H1 (cell line): ENCODE measurements at regions not wholly inside any gene's neighbourhood (a gene's known extent, or its start where the extent isn't known, plus 50 kb on each side); places are given as distances from the start of the nearest gene placed in this dataset.

ENCODE experiments used
- CTCF ChIA-PET: fragments of 300-600 bp; sonication (Branson Sonifier 250); formaldehyde crosslinking; loops from one replicate; lab custom pipeline; 2021; ENCODE audit not compliant: partially characterized antibody; lab: Charles Lee
- POLR2A ChIA-PET: fragments of 300-600 bp; sonication (Branson Sonifier 250); formaldehyde crosslinking; loops from one replicate; lab custom pipeline; 2021; ENCODE audit warnings: inconsistent platforms; ENCODE audit not compliant: partially characterized antibody; lab: Charles Lee
- DNase-seq, 2 experiments: peaks; one replicate each; pipeline versions ENCODE4 v3.0.0 to v3.0.0-alpha.2; 2010 to 2022; ENCODE audit warnings: low spot score in 2 of 2, low read depth in 1 of 2, mixed read lengths in 1 of 2
- FAIRE-seq: peaks from 2 replicates; lab custom pipeline; 2011; peaks lifted over from hg19 to GRCh38; lab: Jason Lieb, UNC
- H2AFZ ChIP-seq: 2 replicates; pipeline ENCODE4 v1.8.1; 2012; ENCODE audit warnings: low read length, inconsistent platforms
- H2AK5ac ChIP-seq: 2 replicates; pipeline ENCODE4 v1.6.1; 2013; ENCODE audit warnings: low read depth, low read length
- H2BK120ac ChIP-seq: replicated peaks from 2 replicates; pipeline ENCODE3; 2013; ENCODE audit warnings: low read depth, low read length, inconsistent platforms
- H2BK12ac ChIP-seq: 2 replicates; pipeline ENCODE4 v1.6.1; 2013; ENCODE audit warnings: low read depth, low read length
- H2BK15ac ChIP-seq: 2 replicates; pipeline ENCODE4 v1.6.1; 2013; ENCODE audit warnings: low read length
- H2BK20ac ChIP-seq: 2 replicates; pipeline ENCODE4 v1.6.1; 2013; ENCODE audit warnings: low read length
- H2BK5ac ChIP-seq: 2 replicates; pipeline ENCODE4 v1.6.1; 2013; ENCODE audit warnings: low read depth, low read length
- H3K14ac ChIP-seq: 2 replicates; pipeline ENCODE4 v1.6.1; 2013; ENCODE audit warnings: inconsistent platforms; ENCODE audit not compliant: insufficient read length
- H3K18ac ChIP-seq: 2 replicates; pipeline ENCODE4 v1.6.1; 2013; ENCODE audit warnings: low read length; ENCODE audit errors: extremely low read depth
- H3K23ac ChIP-seq: 2 replicates; pipeline ENCODE4 v1.6.1; 2013; ENCODE audit warnings: inconsistent platforms; ENCODE audit not compliant: insufficient read length
- H3K23me2 ChIP-seq: 2 replicates; pipeline ENCODE4 v1.6.1; 2013; ENCODE audit warnings: low read depth, low read length
- H3K27ac ChIP-seq: 2 replicates; pipeline ENCODE4 v1.6.1; 2011; ENCODE audit warnings: low read depth, low read length, inconsistent platforms
- H3K27me3 ChIP-seq, 4 experiments: replicated peaks in 1 of 4; 1 replicate in 1 of 4; 2 replicates in 3 of 4; pipeline versions ENCODE4 v1.6.1 to v1.8.1; 2011 to 2013; ENCODE audit warnings: low read length in 3 of 4, mild to moderate bottlenecking in 3 of 4, inconsistent platforms in 2 of 4, mixed read lengths in 2 of 4, moderate library complexity in 1 of 4; ENCODE audit not compliant: control insufficient read depth in 3 of 4, insufficient read depth in 3 of 4; ENCODE audit errors: extremely low read depth in 1 of 4
- H3K36me3 ChIP-seq, 4 experiments: 2 replicates each; pipeline versions ENCODE4 v1.6.1 to v1.8.1; 2011 to 2013; ENCODE audit warnings: mild to moderate bottlenecking in 4 of 4, low read length in 3 of 4, moderate library complexity in 2 of 4, control low read depth in 1 of 4, inconsistent platforms in 1 of 4; ENCODE audit not compliant: insufficient read depth in 4 of 4, control insufficient read depth in 2 of 4
- H3K4ac ChIP-seq: replicated peaks from 2 replicates; pipeline ENCODE3; 2013; ENCODE audit warnings: low read length, low read depth, mixed read lengths, inconsistent platforms; ENCODE audit not compliant: insufficient read length
- H3K4me1 ChIP-seq, 4 experiments: replicated peaks in 1 of 4; 1 replicate in 1 of 4; 2 replicates in 3 of 4; pipeline versions ENCODE4 v1.6.1 to v1.8.1; 2011 to 2013; ENCODE audit warnings: low read length in 3 of 4, inconsistent platforms in 2 of 4, mixed read lengths in 1 of 4; ENCODE audit not compliant: insufficient read depth in 4 of 4, control insufficient read depth in 3 of 4
- H3K4me2 ChIP-seq, 2 experiments: 2 replicates each; pipeline versions ENCODE4 v1.6.1 to v1.8.1; 2011 to 2013; ENCODE audit warnings: low read depth in 2 of 2, low read length in 2 of 2, control low read depth in 1 of 2, inconsistent platforms in 1 of 2, mild to moderate bottlenecking in 1 of 2; ENCODE audit not compliant: insufficient read depth in 1 of 2
- H3K4me3 ChIP-seq, 4 experiments: fragments of 200-600, 300-600 bp in 1 of 4; sonication (generic), shearing (Covaris generic), sonication (Bioruptor Twin) in 1 of 4; 2 replicates each; pipeline versions ENCODE4 v1.5.1 to v1.8.1; 2011 to 2016; ENCODE audit warnings: low read length in 4 of 4, low read depth in 3 of 4, control low read depth in 2 of 4, inconsistent platforms in 2 of 4, mild to moderate bottlenecking in 2 of 4, mixed read lengths in 1 of 4, moderate library complexity in 1 of 4; ENCODE audit not compliant: insufficient read depth in 2 of 4; ENCODE audit errors: extremely low read depth in 1 of 4
- H3K56ac ChIP-seq: replicated peaks from 2 replicates; pipeline ENCODE3; 2013; ENCODE audit warnings: low read depth, mild to moderate bottlenecking, mixed read lengths, low read length, inconsistent platforms; ENCODE audit not compliant: insufficient read length
- H3K79me1 ChIP-seq: 2 replicates; pipeline ENCODE4 v1.6.1; 2013; ENCODE audit warnings: low read depth, low read length, control low read depth
- H3K79me2 ChIP-seq, 2 experiments: 2 replicates each; pipeline versions ENCODE4 v1.6.1 to v1.8.1; 2012 to 2013; ENCODE audit warnings: low read length in 2 of 2, mild to moderate bottlenecking in 2 of 2, inconsistent platforms in 1 of 2; ENCODE audit not compliant: insufficient read depth in 2 of 2, control insufficient read depth in 1 of 2
- H3K9ac ChIP-seq, 4 experiments: replicated peaks in 1 of 4; 1 replicate in 1 of 4; 2 replicates in 3 of 4; pipeline versions ENCODE4 v1.6.1 to v1.8.1; 2011 to 2013; ENCODE audit warnings: low read depth in 3 of 4, low read length in 3 of 4, control low read depth in 2 of 4, mild to moderate bottlenecking in 2 of 4, moderate library complexity in 2 of 4, inconsistent platforms in 1 of 4; ENCODE audit errors: extremely low read depth in 1 of 4
- H3K9me3 ChIP-seq, 2 experiments: 2 replicates each; pipeline versions ENCODE4 v1.6.1 to v1.8.1; 2012 to 2013; ENCODE audit warnings: mild to moderate bottlenecking in 2 of 2, moderate library complexity in 2 of 2, control low read depth in 1 of 2, inconsistent platforms in 1 of 2, low read depth in 1 of 2, low read length in 1 of 2, mixed read lengths in 1 of 2; ENCODE audit not compliant: insufficient read depth in 2 of 2
- H4K20me1 ChIP-seq, 2 experiments: replicated peaks in 1 of 2; 2 replicates each; pipeline versions ENCODE3 to v1.8.1; 2011 to 2013; ENCODE audit warnings: inconsistent platforms in 2 of 2, low read length in 2 of 2, mild to moderate bottlenecking in 1 of 2; ENCODE audit not compliant: insufficient read depth in 2 of 2, control insufficient read depth in 1 of 2
- H4K5ac ChIP-seq: 2 replicates; pipeline ENCODE4 v1.6.1; 2013; ENCODE audit warnings: low read length, low read depth, mixed read lengths, inconsistent platforms; ENCODE audit not compliant: insufficient read length
- H4K8ac ChIP-seq: 2 replicates; pipeline ENCODE4 v1.8.0; 2013; ENCODE audit warnings: mild to moderate bottlenecking, moderate library complexity, low read length, inconsistent platforms; ENCODE audit not compliant: insufficient read depth; ENCODE audit errors: extremely low read depth
- H4K91ac ChIP-seq: replicated peaks from 2 replicates; pipeline ENCODE3; 2013; ENCODE audit warnings: low read length, mixed read lengths, inconsistent platforms; ENCODE audit not compliant: insufficient read length
- BRCA1 ChIP-seq: IDR thresholded peaks from 2 replicates; pipeline ENCODE4 v1.6.1; 2012; ENCODE audit warnings: low read depth, low read length, improper control_type of control experiment
- CREB1 ChIP-seq: IDR thresholded peaks from 2 replicates; pipeline ENCODE4 v1.6.1; 2012; ENCODE audit warnings: inconsistent platforms
- HDAC2 ChIP-seq, 2 experiments: fragments of 300-600 bp in 1 of 2; sonication (generic) in 1 of 2; IDR thresholded peaks; 2 replicates each; pipeline ENCODE4 v1.6.1; 2011 to 2012; ENCODE audit warnings: low read depth in 2 of 2, low read length in 2 of 2, mild to moderate bottlenecking in 2 of 2, moderate library complexity in 2 of 2, borderline replicate concordance in 1 of 2, inconsistent platforms in 1 of 2
- MAX ChIP-seq: IDR thresholded peaks from 2 replicates; pipeline ENCODE4 v1.6.1; 2012; ENCODE audit warnings: inconsistent platforms
- SIX5 ChIP-seq: IDR thresholded peaks from 2 replicates; pipeline ENCODE4 v1.6.1; 2011; ENCODE audit warnings: mild to moderate bottlenecking, low read depth, low read length
- WGBS, 2 experiments: shearing (Covaris generic) in 1 of 2; methylation state at CpG; one replicate each; pipeline versions ENCODE4 v1.1.6 to v1.1.7; 2013 to 2015; ENCODE audit warnings: low lambda C conversion rate in 2 of 2, mixed read lengths in 2 of 2, inconsistent platforms in 1 of 2, low coverage in 1 of 2, missing lambda C conversion rate in 1 of 2; ENCODE audit not compliant: insufficient replicate concordance in 2 of 2, insufficient coverage in 1 of 2, insufficient read length in 1 of 2; ENCODE audit errors: extremely low coverage in 1 of 2, missing lambda C conversion rate in 1 of 2; 5-methylcytosine and 5-hydroxymethylcytosine counted together

- Histone ChIP-seq H3K18ac (no peak overlapping the region), H4K91ac (no peak overlapping the region), H3K4me3 (no peak overlapping the region), H3K23me2 (no peaks in the 10 kb centered on the region), H4K8ac (no peak overlapping the region), H3K79me2 (no peaks in the 10 kb centered on the region), H3K4me1 (no peaks in the 10 kb centered on the region), H3K79me1 (no peaks in the 10 kb centered on the region), H2BK20ac (no peak overlapping the region), H2BK120ac (no peak overlapping the region), H3K14ac (no peak overlapping the region), H2BK12ac (no peak overlapping the region), H3K36me3 (no peaks in the 10 kb centered on the region), H3K27ac (no peak overlapping the region), H3K23ac (no peak overlapping the region), H2AFZ (no peak overlapping the region), H3K4me2 (no peak overlapping the region), H4K20me1 (no peaks in the 10 kb centered on the region), H4K5ac (no peak overlapping the region), H3K9ac (no peak overlapping the region), H3K4ac (no peak overlapping the region), H3K9me3 (no peaks in the 10 kb centered on the region), H3K27me3 (no peaks in the 10 kb centered on the region; a peak in 1 of 7 replicates), H2BK15ac (no peak overlapping the region; the same call in 1 of the 2 replicates), H2AK5ac (no peak overlapping the region), H2BK5ac (no peak overlapping the region), H3K56ac (no peak overlapping the region)
- ChIA-PET POLR2A (no interaction called here), CTCF (interaction anchor here (0.6 to 0.9 kb wide), 2 partner anchors 17 to 391 kb away, joined by 3 read pairs; no protein-coding TSS in a partner anchor)
- no peak for DNase-seq
- 71% methylated on average over 2 of the region's 2 CpGs; no CpG with 5 or more reads in 1 of the 2 experiments for WGBS, 2 experiments
- no peak for FAIRE-seq
- no peak for TF ChIP-seq SIX5
- no peak for TF ChIP-seq MAX
- no peak for TF ChIP-seq CREB1
- no peak for TF ChIP-seq BRCA1
- TF ChIP-seq HDAC2 (IDR thresholded peaks at IDR 0.05; ENCODE audit: borderline replicate concordance in 1 of 2, low read depth in 2 of 2, low read length in 2 of 2), result no peak
Observed at GRCh38 chr11:129528296-129528695, 152.6 kb downstream of the BARX2 start.
